B cell (primary cell): ENCODE measurements at regions not wholly inside any gene's neighbourhood (a gene's known extent, or its start where the extent isn't known, plus 50 kb on each side); places are given as distances from the start of the nearest gene placed in this dataset.

ENCODE experiments used
- CTCF ChIP-seq: fragments of 200-600 bp; IDR thresholded peaks from one replicate; pipeline ENCODE4 v1.8.0; 2022; ENCODE audit warnings: antibody characterized with exemption, mild to moderate bottlenecking
- EZH2 ChIP-seq: IDR thresholded peaks from 2 replicates; pipeline ENCODE4 v1.6.1; 2012; ENCODE audit warnings: borderline replicate concordance, low read depth, mild to moderate bottlenecking, moderate library complexity, low read length; ENCODE audit not compliant: insufficient read depth, poor library complexity, severe bottlenecking

- TF ChIP-seq CTCF (no peak), EZH2 (no peak)
Observed at GRCh38 chr2:239471011-239471792, 70.4 kb upstream of the HDAC4 start.
